Astrocyte (in vitro differentiated cells and primary cell): ENCODE measurements at regions not wholly inside any gene's neighbourhood (a gene's known extent, or its start where the extent isn't known, plus 50 kb on each side); places are given as distances from the start of the nearest gene placed in this dataset.

Experiments used
- DNase-seq: peaks from one replicate; pipeline ENCODE4 v3.0.0-alpha.2; 2010; ENCODE audit warnings: low read depth
- FAIRE-seq: peaks from 2 replicates; lab custom pipeline; 2011; peaks lifted over from hg19 to GRCh38; lab: Jason Lieb, UNC
- H2AFZ ChIP-seq: 2 replicates; pipeline ENCODE4 v1.6.0; 2012; ENCODE audit warnings: low read depth, low read length, inconsistent platforms
- H3K27ac ChIP-seq: 2 replicates; pipeline ENCODE4 v1.5.1; 2011; ENCODE audit warnings: low read depth, low read length, inconsistent platforms
- H3K27me3 ChIP-seq: 2 replicates; pipeline ENCODE4 v1.6.0; 2011; ENCODE audit warnings: low read length, inconsistent platforms; ENCODE audit not compliant: insufficient read depth
- H3K36me3 ChIP-seq: 2 replicates; pipeline ENCODE4 v1.5.1; 2011; ENCODE audit warnings: low read length, inconsistent platforms; ENCODE audit not compliant: insufficient read depth
- H3K4me1 ChIP-seq: 2 replicates; pipeline ENCODE4 v1.5.1; 2011; ENCODE audit warnings: low read length, inconsistent platforms; ENCODE audit not compliant: insufficient read depth
- H3K4me2 ChIP-seq: 2 replicates; pipeline ENCODE4 v1.6.0; 2012; ENCODE audit warnings: low read length, inconsistent platforms
- H3K4me3 ChIP-seq: 2 replicates; pipeline ENCODE4 v1.5.1; 2011; ENCODE audit warnings: low read depth, mild to moderate bottlenecking, low read length, inconsistent platforms; ENCODE audit not compliant: insufficient read depth
- H3K79me2 ChIP-seq: 2 replicates; pipeline ENCODE4 v1.6.0; 2012; ENCODE audit warnings: mild to moderate bottlenecking, low read length, inconsistent platforms; ENCODE audit not compliant: insufficient read depth
- H3K9ac ChIP-seq: 2 replicates; pipeline ENCODE4 v1.6.0; 2012; ENCODE audit warnings: mild to moderate bottlenecking, low read length, inconsistent platforms
- H3K9me3 ChIP-seq: 2 replicates; pipeline ENCODE4 v1.5.1; 2012; ENCODE audit warnings: low read depth, mild to moderate bottlenecking, low read length, inconsistent platforms; ENCODE audit not compliant: insufficient read depth
- H4K20me1 ChIP-seq: 2 replicates; pipeline ENCODE4 v1.6.0; 2012; ENCODE audit warnings: low read length, inconsistent platforms; ENCODE audit not compliant: insufficient read depth
- H3K27ac Mint-ChIP-seq: one replicate; pipeline ENCODE4 v1.8.0; 2021; ENCODE audit warnings: mild to moderate bottlenecking, mixed read lengths; ENCODE audit not compliant: unreplicated experiment
- H3K27me3 Mint-ChIP-seq: one replicate; pipeline ENCODE4 v1.8.0; 2021; ENCODE audit warnings: low read depth, mixed read lengths; ENCODE audit not compliant: unreplicated experiment
- H3K36me3 Mint-ChIP-seq: one replicate; pipeline ENCODE4 v1.8.0; 2021; ENCODE audit warnings: low read depth, mixed read lengths; ENCODE audit not compliant: unreplicated experiment
- H3K4me1 Mint-ChIP-seq: one replicate; pipeline ENCODE4 v1.8.0; 2021; ENCODE audit warnings: low read depth, mixed read lengths; ENCODE audit not compliant: unreplicated experiment
- H3K4me3 Mint-ChIP-seq: one replicate; pipeline ENCODE4 v1.8.0; 2021; ENCODE audit warnings: mild to moderate bottlenecking, moderate library complexity, mixed read lengths; ENCODE audit not compliant: unreplicated experiment
- H3K9me3 Mint-ChIP-seq: one replicate; pipeline ENCODE4 v1.8.0; 2021; ENCODE audit warnings: mild to moderate bottlenecking, mixed read lengths; ENCODE audit not compliant: unreplicated experiment
- EZH2 ChIP-seq: IDR thresholded peaks from 2 replicates; pipeline ENCODE4 v1.6.1; 2012; ENCODE audit warnings: mild to moderate bottlenecking, low read length, inconsistent platforms; ENCODE audit not compliant: insufficient read depth
- TF ChIP-seq, protein P1 (sequence below): IDR thresholded peaks from 2 replicates; pipeline ENCODE4 v1.5.1; 2011; ENCODE audit warnings: low read depth, mild to moderate bottlenecking, inconsistent platforms, low read length, moderate library complexity; ENCODE audit not compliant: insufficient read depth

DNA sequence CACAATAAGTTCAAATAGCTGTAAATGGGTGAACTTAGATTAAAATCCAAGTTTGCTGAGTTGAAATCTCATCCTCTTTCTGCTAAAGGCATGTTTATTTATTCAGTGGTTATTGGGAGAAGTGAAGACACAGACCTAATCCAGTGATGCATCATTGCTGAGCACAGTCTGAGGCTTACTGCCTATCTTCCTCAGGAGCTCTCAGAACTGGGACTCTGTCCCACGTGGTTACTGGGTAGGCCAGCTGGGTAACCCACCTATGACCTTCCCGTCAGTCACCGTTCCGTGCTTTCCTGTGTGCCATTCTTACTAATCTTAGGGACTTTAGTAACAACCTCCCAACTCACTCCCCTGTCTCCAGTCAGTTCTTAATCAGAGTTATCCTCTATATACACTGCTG lies 226.8 kb upstream of the ATP10B start:
- no peaks in the 10 kb centered on the region for H3K36me3 Mint-ChIP-seq
- no peaks in the 10 kb centered on the region for H3K9me3 Mint-ChIP-seq
- no peak overlapping the region for H3K4me2 ChIP-seq
- no peak overlapping the region for H3K27ac Mint-ChIP-seq
- H3K4me1 Mint-ChIP-seq: peaks cover 3% of the 10 kb centered on the region
- no peaks in the 10 kb centered on the region for H4K20me1 ChIP-seq
- no peaks in the 10 kb centered on the region for H3K9me3 ChIP-seq
- DNase-seq (no peak), FAIRE-seq (no peak)
- no peak overlapping the region for H3K4me3 Mint-ChIP-seq
- H3K27me3 Mint-ChIP-seq: no peaks in the 10 kb centered on the region
- no peaks in the 10 kb centered on the region for H3K36me3 ChIP-seq
- TF ChIP-seq EZH2: no peak
- TF ChIP-seq, protein P1, sequence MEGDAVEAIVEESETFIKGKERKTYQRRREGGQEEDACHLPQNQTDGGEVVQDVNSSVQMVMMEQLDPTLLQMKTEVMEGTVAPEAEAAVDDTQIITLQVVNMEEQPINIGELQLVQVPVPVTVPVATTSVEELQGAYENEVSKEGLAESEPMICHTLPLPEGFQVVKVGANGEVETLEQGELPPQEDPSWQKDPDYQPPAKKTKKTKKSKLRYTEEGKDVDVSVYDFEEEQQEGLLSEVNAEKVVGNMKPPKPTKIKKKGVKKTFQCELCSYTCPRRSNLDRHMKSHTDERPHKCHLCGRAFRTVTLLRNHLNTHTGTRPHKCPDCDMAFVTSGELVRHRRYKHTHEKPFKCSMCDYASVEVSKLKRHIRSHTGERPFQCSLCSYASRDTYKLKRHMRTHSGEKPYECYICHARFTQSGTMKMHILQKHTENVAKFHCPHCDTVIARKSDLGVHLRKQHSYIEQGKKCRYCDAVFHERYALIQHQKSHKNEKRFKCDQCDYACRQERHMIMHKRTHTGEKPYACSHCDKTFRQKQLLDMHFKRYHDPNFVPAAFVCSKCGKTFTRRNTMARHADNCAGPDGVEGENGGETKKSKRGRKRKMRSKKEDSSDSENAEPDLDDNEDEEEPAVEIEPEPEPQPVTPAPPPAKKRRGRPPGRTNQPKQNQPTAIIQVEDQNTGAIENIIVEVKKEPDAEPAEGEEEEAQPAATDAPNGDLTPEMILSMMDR: no peak
- no peaks in the 10 kb centered on the region for H3K4me1 ChIP-seq
- no peaks in the 10 kb centered on the region for H3K79me2 ChIP-seq
- no peak overlapping the region for H3K27ac ChIP-seq
- no peak overlapping the region for H2AFZ ChIP-seq
- H3K4me3 ChIP-seq: no peak overlapping the region
- H3K27me3 ChIP-seq: no peaks in the 10 kb centered on the region
- H3K9ac ChIP-seq: no peak overlapping the region

DNA sequence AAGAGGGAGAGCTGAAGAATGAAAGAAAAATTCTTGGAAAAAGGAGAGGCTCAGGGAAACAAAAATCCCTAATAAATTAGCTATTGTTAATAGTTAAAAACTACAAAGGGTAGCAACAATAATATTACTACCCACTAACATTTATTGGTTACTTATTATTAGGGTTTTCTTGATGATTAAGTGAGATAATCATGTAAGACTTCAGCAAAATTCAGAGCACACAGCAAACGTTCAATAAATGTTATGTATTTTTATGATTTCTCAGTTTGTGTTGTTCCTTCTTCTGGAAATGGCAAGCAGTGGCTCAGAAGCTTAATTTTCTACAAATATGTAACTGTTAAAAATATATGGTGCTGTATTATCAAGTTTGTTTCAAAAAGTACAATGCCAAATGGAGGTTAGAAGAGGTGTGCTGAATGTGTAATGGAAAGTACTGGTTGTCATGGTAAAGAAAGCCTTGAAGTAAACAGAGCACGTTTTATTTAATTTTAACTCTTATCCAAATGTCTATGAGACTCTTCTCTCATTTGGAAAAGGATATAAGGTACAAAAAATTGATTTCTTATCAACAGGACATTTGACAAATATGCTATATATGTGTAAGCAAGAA lies 226.0 kb upstream of the ATP10B start:
- Histone ChIP-seq H3K4me2 (no peak overlapping the region), H3K27ac (no peak overlapping the region), H3K79me2 (no peaks in the 10 kb centered on the region), H3K4me1 (no peaks in the 10 kb centered on the region), H4K20me1 (no peaks in the 10 kb centered on the region), H3K36me3 (no peaks in the 10 kb centered on the region), H3K9ac (no peak overlapping the region), H3K9me3 (no peaks in the 10 kb centered on the region), H3K4me3 (no peak overlapping the region), H2AFZ (no peak overlapping the region), H3K27me3 (no peaks in the 10 kb centered on the region)
- H3K27me3 Mint-ChIP-seq: no peaks in the 10 kb centered on the region
- H3K36me3 Mint-ChIP-seq: no peaks in the 10 kb centered on the region
- DNase-seq: no peak
- no peak overlapping the region for H3K4me3 Mint-ChIP-seq
- no peak overlapping the region for H3K27ac Mint-ChIP-seq
- peaks cover 3% of the 10 kb centered on the region for H3K4me1 Mint-ChIP-seq
- no peak for FAIRE-seq
- no peak for TF ChIP-seq EZH2
- TF ChIP-seq, protein P1: no peak
- H3K9me3 Mint-ChIP-seq: no peaks in the 10 kb centered on the region

DNA sequence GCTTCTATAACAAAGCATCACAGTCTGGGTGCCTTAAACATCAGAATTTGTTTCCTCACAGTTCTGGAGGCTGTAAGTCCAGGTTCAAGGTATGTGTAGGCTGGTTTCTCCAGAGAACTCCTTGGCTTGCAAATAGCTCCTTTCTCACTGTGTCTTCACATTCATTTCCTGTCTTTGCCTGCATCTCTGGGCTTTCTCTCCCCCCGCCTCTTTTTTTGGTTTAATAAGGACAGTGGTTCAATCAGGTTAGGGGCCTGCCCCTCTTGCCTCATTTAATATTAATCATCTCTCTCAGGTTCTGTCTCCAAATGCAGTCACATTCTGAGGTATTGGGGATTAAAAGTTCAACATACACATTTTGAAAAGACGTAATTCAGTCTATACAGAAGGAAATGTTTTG lies 225.5 kb upstream of the ATP10B start:
- no peaks in the 10 kb centered on the region for H3K79me2 ChIP-seq
- Mint-ChIP-seq H3K27me3 (no peaks in the 10 kb centered on the region), H3K27ac (no peak overlapping the region), H3K4me3 (no peak overlapping the region), H3K4me1 (peaks cover 3% of the 10 kb centered on the region), H3K36me3 (no peaks in the 10 kb centered on the region), H3K9me3 (no peaks in the 10 kb centered on the region)
- TF ChIP-seq, protein P1: no peak
- TF ChIP-seq EZH2: no peak
- H4K20me1 ChIP-seq: no peaks in the 10 kb centered on the region
- DNase-seq: no peak
- no peak for FAIRE-seq
- H3K27me3 ChIP-seq: no peaks in the 10 kb centered on the region
- H3K36me3 ChIP-seq: no peaks in the 10 kb centered on the region
- no peaks in the 10 kb centered on the region for H3K4me1 ChIP-seq
- H3K27ac ChIP-seq: no peak overlapping the region
- H3K9ac ChIP-seq: no peak overlapping the region
- no peak overlapping the region for H2AFZ ChIP-seq
- H3K4me2 ChIP-seq: no peak overlapping the region
- no peaks in the 10 kb centered on the region for H3K9me3 ChIP-seq
- no peak overlapping the region for H3K4me3 ChIP-seq
